Nephron progenitor cell (in vitro differentiated cells): ENCODE measurements at regions not wholly inside any gene's neighbourhood (a gene's known extent, or its start where the extent isn't known, plus 50 kb on each side); places are given as distances from the start of the nearest gene placed in this dataset.

ENCODE experiments used
- DNase-seq: peaks from one replicate; pipeline ENCODE4 v3.0.0; 2021
- H3K27ac Mint-ChIP-seq: 2 replicates; pipeline ENCODE4 v1.8.0; 2021; ENCODE audit warnings: mild to moderate bottlenecking, moderate library complexity, mixed read lengths
- H3K27me3 Mint-ChIP-seq: 2 replicates; pipeline ENCODE4 v1.8.0; 2021; ENCODE audit warnings: mild to moderate bottlenecking, low read depth, mixed read lengths; ENCODE audit not compliant: poor library complexity
- H3K36me3 Mint-ChIP-seq: 2 replicates; pipeline ENCODE4 v1.8.0; 2021; ENCODE audit warnings: low read depth, mixed read lengths
- H3K4me1 Mint-ChIP-seq: 2 replicates; pipeline ENCODE4 v1.8.0; 2021; ENCODE audit warnings: mixed read lengths
- H3K4me3 Mint-ChIP-seq: 2 replicates; pipeline ENCODE4 v1.8.0; 2021; ENCODE audit warnings: mild to moderate bottlenecking, moderate library complexity, mixed read lengths
- H3K9me3 Mint-ChIP-seq: 2 replicates; pipeline ENCODE4 v1.8.0; 2021; ENCODE audit warnings: mild to moderate bottlenecking, moderate library complexity, mixed read lengths
- CTCF ChIP-seq: fragments of 200-600 bp; sonication (generic); IDR thresholded peaks from 2 replicates; pipeline ENCODE4 v1.5.0; 2021; ENCODE audit warnings: antibody characterized with exemption

GRCh38 chr9:81741103-81741502 lies 51.8 kb upstream of the TLE1 start:
- no peak for DNase-seq
- H3K4me1 Mint-ChIP-seq, result no peaks in the 10 kb centered on the region
- no peak overlapping the region for H3K27ac Mint-ChIP-seq
- TF ChIP-seq CTCF, result no peak
- H3K27me3 Mint-ChIP-seq, result no peaks in the 10 kb centered on the region
- H3K36me3 Mint-ChIP-seq, result no peaks in the 10 kb centered on the region
- no peak overlapping the region for H3K4me3 Mint-ChIP-seq
- peaks cover 26% of the 10 kb centered on the region for H3K9me3 Mint-ChIP-seq

- no peak for DNase-seq
- Mint-ChIP-seq H3K9me3 (peaks cover 14% of the 10 kb centered on the region), H3K36me3 (no peaks in the 10 kb centered on the region), H3K27ac (no peak overlapping the region), H3K27me3 (peaks cover 2% of the 10 kb centered on the region), H3K4me3 (no peak overlapping the region), H3K4me1 (no peaks in the 10 kb centered on the region)
- no peak for TF ChIP-seq CTCF
These were observed 58.7 kb upstream of the TLE1 start for GRCh38 chr9:81748091-81748490.

- H3K36me3 Mint-ChIP-seq, result no peaks in the 10 kb centered on the region
- H3K4me3 Mint-ChIP-seq, result no peak overlapping the region
- TF ChIP-seq CTCF, result no peak
- H3K9me3 Mint-ChIP-seq, result no peaks in the 10 kb centered on the region
- DNase-seq, result no peak
- peaks cover 7% of the 10 kb centered on the region for H3K27me3 Mint-ChIP-seq
- peaks cover 17% of the 10 kb centered on the region for H3K4me1 Mint-ChIP-seq
- no peak overlapping the region for H3K27ac Mint-ChIP-seq
These were observed 64.1 kb upstream of the TLE1 start for GRCh38 chr9:81753436-81753835.

GRCh38 chr9:81754245-81754644 lies 64.9 kb upstream of the TLE1 start:
- Mint-ChIP-seq H3K36me3 (no peaks in the 10 kb centered on the region), H3K9me3 (no peaks in the 10 kb centered on the region), H3K27me3 (peaks cover 7% of the 10 kb centered on the region), H3K4me1 (peaks cover 17% of the 10 kb centered on the region), H3K4me3 (no peak overlapping the region), H3K27ac (no peak overlapping the region)
- no peak for TF ChIP-seq CTCF
- DNase-seq, result no peak

- Mint-ChIP-seq H3K36me3 (no peaks in the 10 kb centered on the region), H3K27me3 (peaks cover 7% of the 10 kb centered on the region)
These were observed 66.4 kb upstream of the TLE1 start for GRCh38 chr9:81755721-81756120.

More at GRCh38 chr9:81755721-81756120, 66.4 kb upstream of the TLE1 start:
- no peak overlapping the region for H3K4me3 Mint-ChIP-seq
- DNase-seq, result no peak
- H3K9me3 Mint-ChIP-seq, result no peaks in the 10 kb centered on the region
- H3K4me1 Mint-ChIP-seq, result peaks cover 17% of the 10 kb centered on the region
- H3K27ac Mint-ChIP-seq, result no peak overlapping the region
- no peak for TF ChIP-seq CTCF
